ENCODE measurements at regions not wholly inside any gene's neighbourhood (a gene's known extent, or its start where the extent isn't known, plus 50 kb on each side); places are given as distances from the start of the nearest gene placed in this dataset.

DNA sequence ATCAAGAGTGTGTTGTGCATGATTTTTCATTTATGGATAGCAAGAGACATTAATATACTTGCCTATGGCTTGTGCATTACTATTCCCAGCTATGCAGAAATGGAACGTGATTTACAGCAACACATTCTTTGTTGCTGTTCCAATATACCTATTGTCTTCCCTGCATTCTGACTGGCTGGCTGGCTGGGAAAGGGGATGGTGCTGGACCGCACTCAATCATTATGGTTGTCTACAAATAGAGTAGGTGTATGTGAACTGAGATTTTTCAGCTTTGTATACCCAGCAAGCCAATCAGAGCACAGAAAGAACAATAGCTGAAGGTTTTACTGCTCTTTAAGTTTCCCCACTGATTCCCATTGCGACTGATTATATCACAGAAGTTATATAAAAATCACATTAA, 167.5 kb downstream of the ATG4C start:
- Mint-ChIP-seq H3K4me1 (ENCODE audit: low read depth) (no peaks in the 10 kb centered on the region), H3K9me3 (no peaks in the 10 kb centered on the region), H3K27ac (no peak overlapping the region), H3K4me3 (no peak overlapping the region), H3K27me3 (ENCODE audit: insufficient read depth) (peaks cover 7% of the 10 kb centered on the region), H3K36me3 (ENCODE audit: low read depth) (no peaks in the 10 kb centered on the region)
- DNase-seq = no peak
- TF ChIP-seq, protein P1, sequence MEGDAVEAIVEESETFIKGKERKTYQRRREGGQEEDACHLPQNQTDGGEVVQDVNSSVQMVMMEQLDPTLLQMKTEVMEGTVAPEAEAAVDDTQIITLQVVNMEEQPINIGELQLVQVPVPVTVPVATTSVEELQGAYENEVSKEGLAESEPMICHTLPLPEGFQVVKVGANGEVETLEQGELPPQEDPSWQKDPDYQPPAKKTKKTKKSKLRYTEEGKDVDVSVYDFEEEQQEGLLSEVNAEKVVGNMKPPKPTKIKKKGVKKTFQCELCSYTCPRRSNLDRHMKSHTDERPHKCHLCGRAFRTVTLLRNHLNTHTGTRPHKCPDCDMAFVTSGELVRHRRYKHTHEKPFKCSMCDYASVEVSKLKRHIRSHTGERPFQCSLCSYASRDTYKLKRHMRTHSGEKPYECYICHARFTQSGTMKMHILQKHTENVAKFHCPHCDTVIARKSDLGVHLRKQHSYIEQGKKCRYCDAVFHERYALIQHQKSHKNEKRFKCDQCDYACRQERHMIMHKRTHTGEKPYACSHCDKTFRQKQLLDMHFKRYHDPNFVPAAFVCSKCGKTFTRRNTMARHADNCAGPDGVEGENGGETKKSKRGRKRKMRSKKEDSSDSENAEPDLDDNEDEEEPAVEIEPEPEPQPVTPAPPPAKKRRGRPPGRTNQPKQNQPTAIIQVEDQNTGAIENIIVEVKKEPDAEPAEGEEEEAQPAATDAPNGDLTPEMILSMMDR (IDR thresholded peaks at IDR 0.05) = no peak

DNA sequence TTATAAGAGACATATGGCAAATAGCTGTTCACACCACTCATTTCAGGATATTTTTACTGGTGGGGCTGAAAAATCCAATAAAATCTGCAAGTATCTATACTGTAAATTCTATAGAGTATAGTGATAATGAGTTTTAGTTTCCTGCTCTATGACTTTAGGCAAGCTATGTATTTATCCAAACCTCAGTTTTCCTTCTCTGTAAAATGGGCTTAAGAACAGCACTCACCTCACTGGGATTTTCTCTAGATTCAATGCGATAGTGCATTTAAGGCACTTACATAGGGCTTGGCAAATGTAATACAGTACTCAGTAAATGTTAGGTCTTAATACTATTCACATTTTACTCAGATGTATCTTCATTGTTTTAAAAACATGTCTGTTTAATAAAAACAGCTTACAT, 168.7 kb downstream of the ATG4C start:
- Mint-ChIP-seq H3K36me3 (ENCODE audit: low read depth) (no peaks in the 10 kb centered on the region), H3K27ac (no peak overlapping the region), H3K27me3 (ENCODE audit: insufficient read depth) (peaks cover 5% of the 10 kb centered on the region), H3K4me3 (no peak overlapping the region), H3K4me1 (ENCODE audit: low read depth) (no peaks in the 10 kb centered on the region), H3K9me3 (no peaks in the 10 kb centered on the region)
- TF ChIP-seq, protein P1 (IDR thresholded peaks at IDR 0.05) = no peak
- DNase-seq = no peak

DNA sequence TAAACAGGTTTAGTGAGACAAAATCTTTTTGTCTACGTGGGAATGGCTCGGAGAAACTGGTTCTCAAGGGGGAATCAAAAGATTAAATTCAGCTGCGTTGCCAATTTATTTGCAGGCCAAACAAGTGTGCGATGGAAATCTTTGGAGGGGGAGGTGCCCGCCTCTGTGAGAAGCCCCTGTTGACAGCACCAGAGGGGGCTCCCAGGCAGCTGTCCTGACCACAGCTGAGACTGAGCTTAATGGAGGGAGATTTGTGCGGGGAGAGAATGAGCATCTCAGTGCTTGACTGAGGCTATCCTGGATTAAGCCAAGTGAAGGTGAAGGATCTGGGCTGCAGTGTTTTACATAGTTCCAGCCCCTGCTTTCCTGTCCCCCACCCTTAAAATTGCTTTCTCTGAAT, 169.7 kb downstream of the ATG4C start:
- H3K9me3 Mint-ChIP-seq = no peaks in the 10 kb centered on the region
- H3K36me3 Mint-ChIP-seq (ENCODE audit: low read depth) = no peaks in the 10 kb centered on the region
- TF ChIP-seq, protein P1 (IDR thresholded peaks at IDR 0.05) = no peak
- H3K27ac Mint-ChIP-seq = no peak overlapping the region
- peaks cover 7% of the 10 kb centered on the region; the same call in 1 of the 2 replicates for H3K27me3 Mint-ChIP-seq (ENCODE audit: insufficient read depth)
- no peaks in the 10 kb centered on the region for H3K4me1 Mint-ChIP-seq (ENCODE audit: low read depth)
- H3K4me3 Mint-ChIP-seq = no peak overlapping the region
- no peak for DNase-seq

DNA sequence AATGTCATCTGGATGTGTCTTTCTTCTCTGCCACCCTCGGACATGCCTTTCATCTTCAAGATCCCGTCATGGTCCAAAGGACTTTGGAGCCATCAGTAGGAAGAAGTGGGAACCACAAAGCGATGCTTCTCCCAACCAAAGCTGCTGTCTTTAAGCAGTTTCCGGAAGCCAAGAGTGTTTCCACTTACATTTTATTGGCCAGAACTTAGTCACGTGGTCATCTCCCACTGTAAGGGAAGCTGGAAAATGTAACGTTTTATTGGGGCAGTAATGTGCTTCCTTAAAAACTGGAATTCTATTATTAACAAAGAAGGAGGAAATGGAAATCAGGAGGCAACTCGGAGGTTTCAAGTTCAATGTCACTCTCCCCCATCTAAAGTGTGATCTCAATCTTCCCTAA, 170.8 kb downstream of the ATG4C start:
- peaks cover 8% of the 10 kb centered on the region; the same call in 1 of the 2 replicates for H3K27me3 Mint-ChIP-seq (ENCODE audit: insufficient read depth)
- no peaks in the 10 kb centered on the region for H3K36me3 Mint-ChIP-seq (ENCODE audit: low read depth)
- no peaks in the 10 kb centered on the region for H3K4me1 Mint-ChIP-seq (ENCODE audit: low read depth)
- TF ChIP-seq, protein P1 (IDR thresholded peaks at IDR 0.05) = no peak
- no peak for DNase-seq
- H3K4me3 Mint-ChIP-seq = no peak overlapping the region
- H3K27ac Mint-ChIP-seq = no peak overlapping the region
- no peaks in the 10 kb centered on the region for H3K9me3 Mint-ChIP-seq

DNA sequence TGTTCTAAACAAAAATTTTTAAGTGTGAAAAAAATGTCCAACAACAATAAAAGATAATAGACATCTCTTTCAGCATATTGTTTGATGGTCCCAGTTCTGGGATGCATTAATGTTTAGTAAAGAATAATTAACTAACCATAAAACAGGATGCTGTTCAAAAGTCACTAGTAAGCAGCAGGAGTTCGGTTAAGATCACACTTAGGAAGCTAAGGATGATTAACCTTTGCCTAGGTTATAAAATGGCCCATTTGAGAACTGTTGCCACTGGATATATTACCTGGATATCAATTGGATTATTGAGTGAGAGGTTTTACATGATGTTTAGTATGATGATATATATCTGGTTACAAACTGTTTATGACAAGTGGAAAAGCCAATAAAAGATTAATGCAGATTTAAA, 171.7 kb downstream of the ATG4C start:
- peaks cover 8% of the 10 kb centered on the region; the same call in 1 of the 2 replicates for H3K27me3 Mint-ChIP-seq (ENCODE audit: insufficient read depth)
- no peak for DNase-seq
- no peaks in the 10 kb centered on the region for H3K9me3 Mint-ChIP-seq
- no peak overlapping the region for H3K4me3 Mint-ChIP-seq
- TF ChIP-seq, protein P1 (IDR thresholded peaks at IDR 0.05) = no peak
- no peak overlapping the region for H3K27ac Mint-ChIP-seq
- no peaks in the 10 kb centered on the region for H3K4me1 Mint-ChIP-seq (ENCODE audit: low read depth)
- no peaks in the 10 kb centered on the region for H3K36me3 Mint-ChIP-seq (ENCODE audit: low read depth)

Measured in HFFc6 (cell line).